ENCODE measurements at regions not wholly inside any gene's neighbourhood (a gene's known extent, or its start where the extent isn't known, plus 50 kb on each side); places are given as distances from the start of the nearest gene placed in this dataset.

GRCh38 chr6:17193106-17193775, 87.9 kb upstream of the RBM24 start:
- TF ChIP-seq RAD21 (IDR thresholded peaks at IDR 0.05; ENCODE audit: low read length) (no peak), CEBPB (IDR thresholded peaks at IDR 0.05; ENCODE audit: low read depth, low read length) (no peak), CTCF (conservative IDR thresholded peaks at IDR 0.05; ENCODE audit: low read depth, low read length) (no peak), POLR2A (IDR thresholded peaks at IDR 0.05; ENCODE audit: low read depth, low read length) (no peak), SMC3 (IDR thresholded peaks at IDR 0.05; ENCODE audit: low read depth, low read length) (no peak), MAZ (IDR thresholded peaks at IDR 0.05; ENCODE audit: borderline replicate concordance, low read depth, low read length) (no peak), MAFK (IDR thresholded peaks at IDR 0.05; ENCODE audit: low read depth, low read length) (no peak), RCOR1 (IDR thresholded peaks at IDR 0.05; ENCODE audit: insufficient replicate concordance, low read length) (no peak), NFE2L2 (IDR thresholded peaks at IDR 0.05; ENCODE audit: low read depth, low read length) (no peak), ELK1 (IDR thresholded peaks at IDR 0.05; ENCODE audit: borderline replicate concordance, low read depth, low read length) (no peak), MXI1 (IDR thresholded peaks at IDR 0.05; ENCODE audit: borderline replicate concordance, low read depth, low read length) (no peak), RFX5 (IDR thresholded peaks at IDR 0.05; ENCODE audit: low read depth, low read length) (no peak), USF2 (IDR thresholded peaks at IDR 0.05; ENCODE audit: low read depth, low read length) (no peak)
